ENCODE measurements at regions not wholly inside any gene's neighbourhood (a gene's known extent, or its start where the extent isn't known, plus 50 kb on each side); places are given as distances from the start of the nearest gene placed in this dataset.
"Not testable (repeated sequence)": the region's sequence is repeated elsewhere in the genome, so short reads cannot be mapped to it uniquely, and the experiment has no call there.

DNA sequence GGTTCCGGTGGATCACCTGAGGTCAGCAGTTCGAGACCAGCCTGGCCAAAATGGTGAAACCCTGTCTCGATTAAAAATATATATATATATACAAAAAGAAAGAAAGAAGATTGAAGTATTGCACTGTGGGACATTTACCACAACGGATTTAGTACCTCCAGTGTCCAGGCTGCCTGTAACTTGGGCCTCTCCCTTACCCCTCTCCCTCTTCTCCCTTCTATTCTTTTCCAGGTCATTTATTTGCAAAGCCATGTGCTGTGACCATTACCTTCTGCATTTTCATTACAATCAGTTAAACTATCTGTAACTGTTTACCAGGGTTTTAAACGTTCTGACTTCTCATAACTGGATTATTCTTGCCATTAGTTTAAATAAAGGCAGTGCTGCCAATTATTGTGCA lies 400.9 kb upstream of the ZNF804A start:
- no peaks in the 10 kb centered on the region for H3K27me3 ChIP-seq (ENCODE audit: control insufficient read depth, extremely low read depth, insufficient read depth, low read length)
- TF ChIP-seq EZH2 (IDR thresholded peaks at IDR 0.05; ENCODE audit: low read length) (no peak), CTCF (optimal IDR thresholded peaks at IDR 0.05 in 1 of 3, IDR thresholded peaks at IDR 0.05 in 1 of 3, conservative IDR thresholded peaks at IDR 0.05 in 1 of 3; ENCODE audit: extremely low read depth in 1 of 3, insufficient read depth in 2 of 3, low read length in 3 of 3) (no peak)
- H3K4me3 ChIP-seq (ENCODE audit: control insufficient read depth in 2 of 3, extremely low read depth in 1 of 3, insufficient read depth in 2 of 3, low read depth in 1 of 3, low read length in 3 of 3): no peak overlapping the region
- dilution Hi-C loops (cut with MboI; ENCODE audit: extremely low pct_ligation_motif_present, low sequenced_read_pairs): no loop called here
- no peak overlapping the region for H3K27ac ChIP-seq (ENCODE audit: control insufficient read depth, insufficient read depth, low read length)
- FAIRE-seq: no peak
- H3K9me3 ChIP-seq (ENCODE audit: control insufficient read depth, low read depth, low read length): no peaks in the 10 kb centered on the region
- H3K4me1 ChIP-seq (ENCODE audit: control insufficient read depth, extremely low read depth, insufficient read depth, low read length): no peaks in the 10 kb centered on the region
- no peaks in the 10 kb centered on the region for H3K9me1 ChIP-seq (ENCODE audit: control insufficient read depth, extremely low read depth, insufficient read depth, low read length)
- H3K4me2 ChIP-seq (ENCODE audit: control insufficient read depth, extremely low read depth, insufficient read depth, low read depth, low read length): no peak overlapping the region
- no peak overlapping the region for H2AFZ ChIP-seq (ENCODE audit: control insufficient read depth, low read length)
- no peaks in the 10 kb centered on the region for H3K36me3 ChIP-seq (ENCODE audit: control insufficient read depth in 2 of 2, extremely low read depth in 1 of 2, insufficient read depth in 2 of 2, low read length in 2 of 2)
- no peaks in the 10 kb centered on the region for H3K79me2 ChIP-seq (ENCODE audit: control insufficient read depth, insufficient read depth, low read length)
- no peak for DNase-seq (ENCODE audit: low read depth, low spot score)
- H3K9ac ChIP-seq (ENCODE audit: control insufficient read depth, extremely low read depth, insufficient read depth, low read length): no peak overlapping the region
- no peaks in the 10 kb centered on the region for H4K20me1 ChIP-seq (ENCODE audit: control insufficient read depth, extremely low read depth, insufficient read depth, low read length)

- H3K4me3 ChIP-seq (ENCODE audit: control insufficient read depth in 2 of 3, extremely low read depth in 1 of 3, insufficient read depth in 2 of 3, low read depth in 1 of 3, low read length in 3 of 3); H3K27ac ChIP-seq (ENCODE audit: control insufficient read depth, insufficient read depth, low read length); H3K36me3 ChIP-seq (ENCODE audit: control insufficient read depth in 2 of 2, extremely low read depth in 1 of 2, insufficient read depth in 2 of 2, low read length in 2 of 2); H3K9me3 ChIP-seq (ENCODE audit: control insufficient read depth, low read depth, low read length); H3K79me2 ChIP-seq (ENCODE audit: control insufficient read depth, insufficient read depth, low read length); H2AFZ ChIP-seq (ENCODE audit: control insufficient read depth, low read length); H3K4me2 ChIP-seq (ENCODE audit: control insufficient read depth, extremely low read depth, insufficient read depth, low read depth, low read length); H3K9ac ChIP-seq (ENCODE audit: control insufficient read depth, extremely low read depth, insufficient read depth, low read length); DNase-seq (ENCODE audit: low read depth, low spot score); FAIRE-seq; H3K27me3 ChIP-seq (ENCODE audit: control insufficient read depth, extremely low read depth, insufficient read depth, low read length); H3K4me1 ChIP-seq (ENCODE audit: control insufficient read depth, extremely low read depth, insufficient read depth, low read length); H3K9me1 ChIP-seq (ENCODE audit: control insufficient read depth, extremely low read depth, insufficient read depth, low read length); H4K20me1 ChIP-seq (ENCODE audit: control insufficient read depth, extremely low read depth, insufficient read depth, low read length); dilution Hi-C loops (cut with MboI; ENCODE audit: extremely low pct_ligation_motif_present, low sequenced_read_pairs): not testable (repeated sequence)
These were observed 399.5 kb upstream of the ZNF804A start for GRCh38 chr2:184198791-184199190.

DNA sequence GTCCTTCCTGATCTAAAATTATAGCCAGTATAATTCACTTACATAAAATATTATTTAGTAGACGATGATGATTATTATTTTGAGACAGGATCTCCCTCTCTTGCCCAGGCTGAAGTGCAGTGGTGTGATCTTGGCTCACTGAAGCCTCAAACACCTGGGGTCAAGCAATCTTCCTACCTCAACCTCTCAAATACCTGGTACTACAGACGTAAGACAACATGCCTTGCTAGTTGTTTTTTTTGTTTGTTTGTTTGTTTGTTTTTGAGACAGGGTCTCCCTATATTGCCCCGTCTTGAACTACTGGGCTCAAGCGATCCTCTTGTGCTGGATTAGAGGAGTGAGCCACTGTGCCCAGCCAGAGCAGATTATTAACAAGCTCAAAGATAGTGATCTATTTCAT lies 399.1 kb upstream of the ZNF804A start:
- Histone ChIP-seq H3K4me1 (ENCODE audit: control insufficient read depth, extremely low read depth, insufficient read depth, low read length) (no peaks in the 10 kb centered on the region), H3K36me3 (ENCODE audit: control insufficient read depth in 2 of 2, extremely low read depth in 1 of 2, insufficient read depth in 2 of 2, low read length in 2 of 2) (no peaks in the 10 kb centered on the region), H3K4me3 (ENCODE audit: control insufficient read depth in 2 of 3, extremely low read depth in 1 of 3, insufficient read depth in 2 of 3, low read depth in 1 of 3, low read length in 3 of 3) (no peak overlapping the region), H3K4me2 (ENCODE audit: control insufficient read depth, extremely low read depth, insufficient read depth, low read depth, low read length) (no peak overlapping the region), H3K27me3 (ENCODE audit: control insufficient read depth, extremely low read depth, insufficient read depth, low read length) (no peaks in the 10 kb centered on the region), H3K9me3 (ENCODE audit: control insufficient read depth, low read depth, low read length) (no peaks in the 10 kb centered on the region), H3K9ac (ENCODE audit: control insufficient read depth, extremely low read depth, insufficient read depth, low read length) (no peak overlapping the region), H4K20me1 (ENCODE audit: control insufficient read depth, extremely low read depth, insufficient read depth, low read length) (no peaks in the 10 kb centered on the region), H2AFZ (ENCODE audit: control insufficient read depth, low read length) (no peak overlapping the region), H3K27ac (ENCODE audit: control insufficient read depth, insufficient read depth, low read length) (no peak overlapping the region), H3K9me1 (ENCODE audit: control insufficient read depth, extremely low read depth, insufficient read depth, low read length) (no peaks in the 10 kb centered on the region), H3K79me2 (ENCODE audit: control insufficient read depth, insufficient read depth, low read length) (no peaks in the 10 kb centered on the region)
- no peak for TF ChIP-seq EZH2 (IDR thresholded peaks at IDR 0.05; ENCODE audit: low read length)
- TF ChIP-seq CTCF (optimal IDR thresholded peaks at IDR 0.05 in 1 of 3, IDR thresholded peaks at IDR 0.05 in 1 of 3, conservative IDR thresholded peaks at IDR 0.05 in 1 of 3; ENCODE audit: extremely low read depth in 1 of 3, insufficient read depth in 2 of 3, low read length in 3 of 3): no peak
- DNase-seq (ENCODE audit: low read depth, low spot score) (no peak), FAIRE-seq (no peak)
- dilution Hi-C loops (cut with MboI; ENCODE audit: extremely low pct_ligation_motif_present, low sequenced_read_pairs): no loop called here

Data from keratinocyte (primary cell).